HG02943 (cell line): ENCODE measurements at regions not wholly inside any gene's neighbourhood (a gene's known extent, or its start where the extent isn't known, plus 50 kb on each side); places are given as distances from the start of the nearest gene placed in this dataset.

Experiments used
- ATAC-seq: cut with Tn5 transposase; IDR thresholded peaks from one replicate; pipeline ENCODE4 v1.9.1; 2021; ENCODE audit warnings: mild to moderate bottlenecking, low read depth, moderate library complexity; ENCODE audit not compliant: unreplicated experiment

- no peak for ATAC-seq
Measured at GRCh38 chr2:43171789-43172188, 54.6 kb downstream of the ZFP36L2 start.

DNA sequence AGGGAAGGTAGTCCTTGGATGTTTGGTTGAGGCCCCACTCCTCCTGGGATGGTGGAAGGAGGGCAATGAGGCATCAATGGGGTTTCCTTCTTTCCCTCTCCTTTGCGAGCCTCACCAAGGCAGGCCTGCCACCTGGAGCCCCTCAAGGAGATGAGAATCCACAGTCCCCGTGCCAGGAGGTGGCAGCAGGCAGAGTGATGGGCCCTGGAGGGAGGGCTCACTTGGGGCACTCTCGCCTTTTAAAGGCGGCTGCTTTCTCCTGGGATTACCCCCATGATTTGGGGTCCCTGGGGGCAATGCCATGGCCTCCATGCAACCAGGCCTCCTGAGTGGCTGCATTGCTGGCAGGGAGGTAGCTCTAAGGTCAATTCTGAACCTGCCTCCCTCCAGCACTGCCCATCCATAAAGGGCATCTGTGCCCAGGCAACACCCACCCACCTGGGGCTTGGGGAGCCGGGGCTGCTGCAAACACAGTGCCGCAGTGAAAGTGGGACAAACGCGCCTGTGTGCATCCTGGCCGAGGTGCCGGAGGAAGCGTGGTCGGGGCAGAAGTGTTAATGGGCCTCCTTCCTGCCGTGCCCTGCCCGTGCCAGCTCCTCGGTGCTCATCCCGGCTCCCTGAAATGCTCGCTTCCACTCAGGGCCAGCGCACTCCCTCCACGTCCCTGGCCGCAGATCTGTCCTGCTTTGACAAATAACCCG lies 55.9 kb downstream of the ZFP36L2 start:
- no peak for ATAC-seq

DNA sequence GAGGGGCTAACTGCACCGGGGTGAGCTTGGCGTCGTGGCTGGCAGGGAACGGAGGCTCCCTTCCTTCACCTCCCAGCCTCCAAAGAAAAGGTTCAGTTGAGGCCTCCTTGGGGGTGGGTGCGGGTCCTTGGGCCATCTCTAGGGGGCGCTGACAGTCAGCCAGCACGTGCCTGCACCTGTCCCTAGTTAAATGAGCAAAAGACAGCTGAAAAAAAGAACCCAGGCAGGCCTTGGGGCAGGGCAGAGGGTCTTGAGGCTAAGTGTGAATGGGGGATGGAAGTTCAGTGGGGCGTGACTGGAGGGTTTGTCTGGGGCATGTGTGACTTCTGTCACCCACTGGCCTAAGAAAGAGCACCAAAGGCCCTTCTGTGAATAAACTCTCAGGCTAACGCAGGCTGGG lies 56.4 kb downstream of the ZFP36L2 start:
- ATAC-seq = no peak

DNA sequence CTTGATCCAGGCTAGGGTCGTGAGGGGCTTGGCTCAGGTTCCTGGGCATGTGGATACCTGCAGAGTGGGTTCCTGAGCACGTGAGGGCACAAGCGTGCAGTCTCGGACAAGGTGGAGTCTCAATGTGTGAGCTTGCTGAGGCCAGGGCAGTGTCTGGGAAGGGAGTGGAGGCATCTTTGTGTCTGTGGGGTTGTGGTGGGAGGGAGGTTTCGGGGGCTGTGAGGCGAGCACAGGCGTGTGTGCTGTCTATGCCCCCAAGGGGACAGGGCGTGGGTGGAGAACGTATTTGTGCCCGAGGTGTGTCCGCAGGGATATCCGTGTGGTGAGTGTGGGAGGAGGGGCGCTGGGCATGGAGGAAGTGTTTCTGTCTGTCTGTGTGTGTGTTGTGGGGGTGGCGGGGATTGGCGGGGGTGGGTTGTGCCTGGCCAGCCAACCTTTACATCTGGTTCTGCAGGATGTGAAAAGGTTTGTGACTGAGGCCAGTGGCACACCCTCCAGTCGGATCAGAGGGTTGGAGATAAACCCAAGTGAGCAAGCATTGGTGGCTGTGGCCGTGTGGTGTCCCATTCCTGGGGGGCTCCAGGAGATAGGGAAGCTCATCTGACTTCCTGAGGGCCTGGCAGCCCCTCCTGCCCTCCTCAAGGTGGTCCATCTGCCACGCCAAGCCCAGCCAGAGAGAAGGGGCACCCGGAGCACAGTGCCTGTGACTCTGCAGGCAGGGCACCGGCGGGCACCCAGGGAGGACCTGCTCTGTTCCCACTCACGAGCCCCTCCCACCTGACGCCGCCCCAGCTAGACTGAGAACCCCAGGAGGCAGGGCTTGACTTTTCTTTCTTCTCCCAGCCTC lies 57.1 kb downstream of the ZFP36L2 start:
- no peak for ATAC-seq

- no peak for ATAC-seq
Measured at GRCh38 chr2:43168016-43168369, 58.4 kb downstream of the ZFP36L2 start.

GRCh38 chr2:43165378-43166069 lies 60.9 kb downstream of the ZFP36L2 start:
- ATAC-seq = no peak

GRCh38 chr2:43164686-43165085 lies 61.7 kb downstream of the ZFP36L2 start:
- no peak for ATAC-seq

- ATAC-seq = no peak
Measured at GRCh38 chr2:43163584-43164270, 62.7 kb downstream of the ZFP36L2 start.

GRCh38 chr2:43162511-43162776 lies 64.0 kb downstream of the ZFP36L2 start:
- no peak for ATAC-seq

GRCh38 chr2:43161650-43162510 lies 64.5 kb downstream of the ZFP36L2 start:
- ATAC-seq = no peak

- no peak for ATAC-seq
Measured at GRCh38 chr2:43160778-43161177, 65.6 kb downstream of the ZFP36L2 start.

- ATAC-seq = no peak
Measured at GRCh38 chr2:43159797-43160196, 66.6 kb downstream of the ZFP36L2 start.

DNA sequence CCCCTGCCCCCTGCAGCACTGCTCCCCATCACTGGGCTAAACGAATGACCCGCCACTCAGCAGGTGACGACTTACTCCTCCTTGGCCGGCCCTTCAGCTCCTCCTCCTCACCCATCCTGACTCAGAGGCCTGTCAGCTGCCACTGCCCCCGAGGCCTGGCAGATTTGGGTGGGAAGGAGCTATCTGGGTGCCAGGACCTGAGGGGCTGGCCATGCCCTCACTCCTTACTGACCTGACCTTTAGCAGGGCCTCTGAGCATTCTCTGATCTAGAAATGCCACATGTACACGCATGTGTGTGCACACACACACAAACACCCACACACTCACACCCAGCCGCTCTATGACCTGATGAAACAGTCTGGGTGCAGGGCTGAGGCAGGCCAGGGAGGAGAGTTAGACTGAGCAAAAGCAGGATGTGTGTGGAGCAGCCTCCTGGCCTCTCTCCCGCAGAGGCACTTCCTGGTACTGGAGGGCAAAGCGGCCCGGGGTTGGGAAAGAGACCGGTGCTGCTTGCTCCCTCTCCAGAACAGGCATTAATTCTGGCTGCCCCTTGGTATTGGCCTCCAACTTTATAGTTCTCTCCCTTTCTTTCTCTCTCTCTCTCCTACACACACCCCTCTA lies 68.0 kb downstream of the ZFP36L2 start:
- ATAC-seq = peak; percentile 13

DNA sequence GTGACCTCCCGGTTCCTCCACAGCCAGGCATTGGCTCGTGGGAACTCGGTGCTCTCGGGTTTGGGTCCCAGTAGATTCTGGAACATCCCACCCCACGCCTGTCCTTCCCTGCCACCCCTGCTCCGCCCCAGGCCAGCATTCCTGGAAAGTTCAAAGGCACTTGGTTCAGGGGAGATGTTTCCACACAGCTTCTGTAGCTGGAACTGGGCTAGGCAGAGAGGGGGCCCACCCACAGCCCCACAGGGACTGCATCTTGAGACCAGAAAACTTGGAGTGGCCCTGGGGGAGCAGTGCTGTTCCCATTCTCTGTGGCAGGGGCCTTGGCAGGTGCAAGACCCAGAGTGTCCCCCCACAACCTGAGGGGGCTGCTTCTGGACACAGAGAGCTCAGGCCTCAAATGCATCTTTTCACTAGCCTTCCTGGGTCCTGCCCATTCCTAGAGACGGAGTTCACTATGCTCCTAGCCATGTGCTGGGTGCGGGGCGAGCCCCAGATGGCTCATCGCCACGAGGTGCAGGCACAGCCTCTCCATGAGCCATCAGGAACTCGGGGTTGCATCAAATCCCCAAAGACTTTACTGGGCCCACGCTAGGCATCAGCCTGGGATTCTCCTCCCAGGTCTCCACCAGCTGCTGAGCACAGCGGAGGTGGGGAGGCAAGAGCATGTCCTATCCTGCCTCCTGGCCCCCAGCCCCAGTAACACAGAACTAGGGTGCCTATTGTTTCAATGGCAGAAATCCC lies 68.7 kb downstream of the ZFP36L2 start:
- no peak for ATAC-seq

- no peak for ATAC-seq
Measured at GRCh38 chr2:43155851-43156411, 70.5 kb downstream of the ZFP36L2 start.

DNA sequence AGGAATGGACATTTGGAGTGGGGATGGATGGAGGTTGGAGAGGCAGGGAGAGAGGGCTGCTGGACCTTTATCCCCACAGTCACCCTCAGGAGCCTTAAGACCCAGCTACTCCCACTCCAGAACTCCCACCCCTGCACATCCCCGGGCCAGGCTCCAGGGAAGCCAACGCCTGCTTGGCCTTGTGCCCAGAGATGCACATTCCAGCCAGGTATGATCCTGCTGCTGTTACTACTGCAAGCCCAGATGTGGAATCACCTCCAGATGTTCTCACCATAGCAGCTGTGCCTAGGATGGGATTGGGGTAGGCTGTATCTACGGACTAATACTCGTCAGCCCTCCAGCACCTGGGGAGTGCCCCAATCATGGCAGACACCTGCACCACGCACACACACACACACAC lies 71.7 kb downstream of the ZFP36L2 start:
- ATAC-seq = no peak

DNA sequence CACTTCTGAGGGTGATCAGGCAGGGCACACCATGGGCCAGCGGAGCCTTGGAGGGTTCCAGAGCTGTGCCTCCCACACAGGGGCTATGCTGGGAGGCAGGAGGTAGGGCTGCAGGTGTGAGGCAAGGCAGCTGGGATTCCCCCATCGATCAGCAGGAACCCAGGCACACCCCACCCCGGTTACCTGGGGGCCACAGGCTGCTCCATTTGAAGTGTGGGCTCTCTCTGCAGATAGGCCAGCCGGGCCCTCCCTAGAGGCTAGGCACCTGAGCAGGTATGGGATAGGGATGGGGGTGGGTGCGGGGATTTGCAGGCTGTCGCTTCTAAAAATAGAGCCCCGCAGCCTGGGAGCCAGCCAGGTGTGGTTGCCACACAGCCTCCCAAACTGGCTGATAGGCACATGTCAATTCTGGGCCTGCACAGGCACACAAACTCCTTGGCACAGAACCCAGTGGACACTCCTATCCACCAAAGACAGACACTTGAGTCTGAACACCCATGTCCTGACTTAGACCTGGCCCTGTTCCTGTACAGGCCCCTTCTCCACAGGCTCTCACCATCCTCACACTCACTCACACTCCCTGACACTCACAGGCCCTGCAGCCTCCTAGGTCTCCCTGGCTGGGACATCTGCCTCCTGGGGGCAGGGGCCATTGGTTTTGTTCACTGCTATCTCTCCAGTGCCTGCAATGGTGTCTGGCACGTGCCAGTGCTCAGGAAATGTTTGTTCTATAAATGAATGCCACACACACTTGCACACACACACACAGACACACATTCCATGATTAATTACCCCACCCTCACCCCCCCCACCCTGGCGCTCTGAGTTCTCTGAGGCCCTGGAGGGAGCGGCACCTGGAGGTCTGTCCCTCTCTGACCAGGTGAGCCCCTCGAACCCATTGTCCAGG lies 73.4 kb downstream of the ZFP36L2 start:
- no peak for ATAC-seq

DNA sequence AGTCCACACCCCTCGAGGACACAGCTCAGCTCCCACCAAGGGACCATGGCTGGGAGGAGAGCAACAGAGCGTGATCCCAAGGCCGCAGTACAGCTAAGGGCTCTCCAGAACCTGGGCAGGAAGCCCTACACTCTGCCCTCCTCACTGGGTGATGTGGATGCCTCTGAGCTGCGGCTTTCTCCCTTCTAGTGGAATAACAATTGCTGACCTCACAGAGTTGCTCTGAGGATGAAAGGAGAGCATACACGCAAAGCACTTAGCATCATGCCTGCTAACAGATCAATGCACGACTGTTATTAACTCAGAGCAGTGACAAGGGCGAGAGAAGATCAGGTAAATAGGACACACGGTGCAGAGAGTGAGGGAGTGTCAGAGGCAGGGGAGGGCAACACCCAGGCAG lies 74.2 kb downstream of the ZFP36L2 start:
- no peak for ATAC-seq
